Kidney (tissue), 13 donors: ENCODE measurements at regions not wholly inside any gene's neighbourhood (a gene's known extent, or its start where the extent isn't known, plus 50 kb on each side); places are given as distances from the start of the nearest gene placed in this dataset.

ENCODE experiments used
- DNase-seq, 5 donors: peaks; one replicate each; pipeline ENCODE4 v3.0.0-alpha.2; 2013 to 2020
- FAIRE-seq: peaks from 2 replicates; lab custom pipeline; 2012; peaks lifted over from hg19 to GRCh38; lab: Jason Lieb, UNC
- H3K27ac ChIP-seq, 2 donors: one replicate each; pipeline ENCODE4 v1.7.0; 2013; ENCODE audit warnings: low read depth in 2 of 2, low read length in 2 of 2, inconsistent platforms in 1 of 2
- H3K27me3 ChIP-seq: one replicate; pipeline ENCODE4 v1.7.1; 2013; ENCODE audit warnings: low read length, inconsistent platforms; ENCODE audit not compliant: control insufficient read depth, insufficient read depth
- H3K36me3 ChIP-seq, 3 donors: one replicate each; pipeline versions ENCODE4 v1.7.0 to v1.7.1; 2013; ENCODE audit warnings: low read length in 3 of 3, control low read depth in 1 of 3, inconsistent platforms in 1 of 3; ENCODE audit not compliant: insufficient read depth in 3 of 3, control insufficient read depth in 2 of 3
- H3K4me1 ChIP-seq, 3 donors: one replicate each; pipeline versions ENCODE4 v1.7.0 to v1.7.1; 2013; ENCODE audit warnings: low read length in 3 of 3, inconsistent platforms in 1 of 3, low read depth in 1 of 3; ENCODE audit not compliant: control insufficient read depth in 2 of 3, insufficient read depth in 2 of 3
- H3K4me3 ChIP-seq, 3 donors: one replicate each; pipeline versions ENCODE4 v1.7.0 to v1.8.1; 2013; ENCODE audit warnings: low read length in 3 of 3, control low read depth in 1 of 3, inconsistent platforms in 1 of 3
- H3K9ac ChIP-seq, 3 donors: one replicate each; pipeline versions ENCODE4 v1.7.0 to v1.7.1; 2013; ENCODE audit warnings: low read length in 3 of 3, control low read depth in 1 of 3, inconsistent platforms in 1 of 3
- H3K9me3 ChIP-seq, 3 donors: one replicate each; pipeline versions ENCODE4 v1.7.0 to v1.7.1; 2013; ENCODE audit warnings: low read length in 3 of 3, control low read depth in 1 of 3, inconsistent platforms in 1 of 3; ENCODE audit not compliant: control insufficient read depth in 2 of 3, insufficient read depth in 1 of 3
- intact Hi-C: fragments of 100-400 bp; cut with DNase I; formaldehyde crosslinking; loops from one replicate; pipeline ENCODE4 v1.11.1; 2022
- TF ChIP-seq, protein P1 (sequence below): IDR thresholded peaks from 3 replicates; pipeline ENCODE4 v1.5.1; 2012; ENCODE audit warnings: mild to moderate bottlenecking, moderate library complexity, borderline replicate concordance; ENCODE audit not compliant: insufficient read depth; ENCODE audit errors: extremely low read depth
- donor health status: control.
- donor health status: control.
- donor health status: control.
- donor health status: control.
- donor health status: control.
- donor health status: DM: yes; HTN: yes; CAD: no.
- donor health status: Normal renal cell carcinoma (clear cell type).

DNA sequence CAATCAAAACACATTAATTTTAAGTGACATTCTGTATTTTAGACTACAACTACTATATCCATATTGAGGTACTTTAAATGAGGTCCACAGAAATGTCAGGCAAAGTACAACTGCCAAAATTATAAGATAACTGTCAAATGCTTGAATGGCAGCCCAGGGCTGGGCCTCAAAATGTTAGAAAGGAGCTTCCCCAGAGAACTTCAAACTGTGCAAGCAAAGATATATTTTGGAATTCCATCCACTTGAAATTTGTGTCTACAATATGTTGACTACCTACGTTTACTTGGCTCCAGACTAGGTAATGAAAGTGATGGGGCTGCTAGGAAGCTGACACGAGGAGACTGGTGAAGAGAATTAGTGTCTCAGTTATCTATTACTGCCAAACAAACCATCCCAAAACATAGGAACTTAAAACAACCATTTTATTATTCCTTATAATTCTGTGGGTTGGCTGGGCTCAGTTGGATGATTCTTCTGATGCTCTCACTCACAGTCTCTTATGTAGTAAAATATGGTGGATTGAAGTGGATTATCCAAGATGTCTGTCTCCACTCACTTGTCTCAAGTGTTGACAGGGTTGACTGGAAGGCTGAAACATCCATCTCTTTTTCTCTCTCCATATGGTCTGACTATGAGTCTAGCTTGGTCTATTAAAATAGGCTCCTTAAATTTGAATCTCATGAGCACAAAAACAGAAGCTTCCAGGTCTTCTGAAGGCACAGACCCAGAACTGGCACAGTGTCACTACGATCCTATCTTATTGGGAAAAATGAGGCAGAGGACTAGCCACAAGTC is 74.2 kb downstream of the FZD1 start:
- Histone ChIP-seq H3K27ac (no peak overlapping the region), H3K27me3 (no peaks in the 10 kb centered on the region), H3K36me3 (no peaks in the 10 kb centered on the region), H3K9ac (no peak overlapping the region), H3K4me3 (no peak overlapping the region), H3K9me3 (no peaks in the 10 kb centered on the region), H3K4me1 (peaks cover 0 to 3% (median under 1%) of the 10 kb centered on the region in 3 donors)
- intact Hi-C loops = no loop called here
- TF ChIP-seq, protein P1, sequence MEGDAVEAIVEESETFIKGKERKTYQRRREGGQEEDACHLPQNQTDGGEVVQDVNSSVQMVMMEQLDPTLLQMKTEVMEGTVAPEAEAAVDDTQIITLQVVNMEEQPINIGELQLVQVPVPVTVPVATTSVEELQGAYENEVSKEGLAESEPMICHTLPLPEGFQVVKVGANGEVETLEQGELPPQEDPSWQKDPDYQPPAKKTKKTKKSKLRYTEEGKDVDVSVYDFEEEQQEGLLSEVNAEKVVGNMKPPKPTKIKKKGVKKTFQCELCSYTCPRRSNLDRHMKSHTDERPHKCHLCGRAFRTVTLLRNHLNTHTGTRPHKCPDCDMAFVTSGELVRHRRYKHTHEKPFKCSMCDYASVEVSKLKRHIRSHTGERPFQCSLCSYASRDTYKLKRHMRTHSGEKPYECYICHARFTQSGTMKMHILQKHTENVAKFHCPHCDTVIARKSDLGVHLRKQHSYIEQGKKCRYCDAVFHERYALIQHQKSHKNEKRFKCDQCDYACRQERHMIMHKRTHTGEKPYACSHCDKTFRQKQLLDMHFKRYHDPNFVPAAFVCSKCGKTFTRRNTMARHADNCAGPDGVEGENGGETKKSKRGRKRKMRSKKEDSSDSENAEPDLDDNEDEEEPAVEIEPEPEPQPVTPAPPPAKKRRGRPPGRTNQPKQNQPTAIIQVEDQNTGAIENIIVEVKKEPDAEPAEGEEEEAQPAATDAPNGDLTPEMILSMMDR = no peak
- no peak for DNase-seq
- FAIRE-seq = no peak

DNA sequence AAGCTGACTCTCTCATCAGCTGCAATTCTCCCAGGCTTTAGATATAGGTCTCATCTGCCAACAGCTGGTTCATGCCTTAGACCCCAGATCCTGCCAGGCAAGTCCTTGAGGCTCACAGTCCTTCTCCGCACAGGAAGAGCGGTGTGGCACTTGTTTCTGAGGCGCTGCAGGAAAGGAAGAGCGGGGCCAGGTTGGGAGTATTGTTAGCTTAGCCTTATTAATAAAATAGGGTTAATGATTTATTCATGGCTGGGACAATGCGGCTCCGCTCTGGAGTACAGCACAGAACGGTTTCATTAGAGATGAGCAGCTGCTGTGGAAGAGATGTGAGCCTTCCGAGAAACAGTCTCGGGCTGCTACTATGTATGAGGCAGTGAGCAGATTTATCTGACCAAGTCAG is 78.1 kb downstream of the FZD1 start:
- DNase-seq = peak in 3 of 5 donors; percentile 28 to 75 (median 35)
- intact Hi-C loops = no loop called here
- Histone ChIP-seq H3K9ac (no peak overlapping the region), H3K27ac (no peak overlapping the region), H3K4me3 (peak overlapping the region in 1 of 3 donors; percentile 23), H3K9me3 (no peaks in the 10 kb centered on the region), H3K27me3 (no peaks in the 10 kb centered on the region), H3K36me3 (no peaks in the 10 kb centered on the region), H3K4me1 (peaks cover under 1 to 8% (median 6%) of the 10 kb centered on the region in 3 donors)
- TF ChIP-seq, protein P1 = no peak
- FAIRE-seq = no peak

DNA sequence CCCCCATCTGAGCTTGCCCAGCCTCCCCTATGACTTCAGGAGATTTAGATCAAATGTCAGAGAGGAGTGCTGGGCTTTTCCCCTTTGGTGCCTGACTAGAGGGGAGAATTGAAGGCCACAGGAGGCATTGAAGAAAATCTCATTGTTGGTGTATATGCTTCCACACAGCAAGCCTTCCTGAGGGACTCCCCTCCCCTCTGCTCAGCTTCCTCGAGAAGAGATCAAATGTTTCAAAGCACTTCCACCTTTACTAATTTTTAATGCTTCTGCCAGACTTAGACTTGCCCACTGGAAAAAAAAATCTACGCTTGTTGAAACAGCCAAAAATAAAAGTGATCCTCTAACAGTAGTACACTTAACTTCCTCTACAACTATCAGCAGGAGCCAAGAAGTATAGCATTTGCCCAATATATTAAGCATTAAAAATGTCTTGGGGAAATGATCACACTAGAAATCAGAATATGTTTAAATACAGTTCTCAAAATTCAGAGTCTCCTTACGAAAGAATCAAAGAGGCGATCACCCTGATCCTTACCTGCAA is 79.3 kb downstream of the FZD1 start:
- FAIRE-seq (no peak), DNase-seq (no peak)
- Histone ChIP-seq H3K4me1 (peaks cover 10 to 16% (median 11%) of the 10 kb centered on the region in 3 donors), H3K9me3 (no peaks in the 10 kb centered on the region), H3K27ac (no peak overlapping the region), H3K9ac (no peak overlapping the region), H3K4me3 (no peak overlapping the region), H3K27me3 (no peaks in the 10 kb centered on the region), H3K36me3 (no peaks in the 10 kb centered on the region)
- TF ChIP-seq, protein P1 = no peak
- intact Hi-C loops = no loop called here
